A204.1 (cell line): ENCODE measurements at regions not wholly inside any gene's neighbourhood (a gene's known extent, or its start where the extent isn't known, plus 50 kb on each side); places are given as distances from the start of the nearest gene placed in this dataset.
"Not testable (repeated sequence)": the region's sequence is repeated elsewhere in the genome, so short reads cannot be mapped to it uniquely, and the experiment has no call there.

Experiments used
- FAIRE-seq: peaks from 2 replicates; lab custom pipeline; 2012; peaks lifted over from hg19 to GRCh38; lab: Jason Lieb, UNC

- no peak for FAIRE-seq
Observed at GRCh38 chr6:116982401-116982800, 105.4 kb downstream of the RFX6 start.

DNA sequence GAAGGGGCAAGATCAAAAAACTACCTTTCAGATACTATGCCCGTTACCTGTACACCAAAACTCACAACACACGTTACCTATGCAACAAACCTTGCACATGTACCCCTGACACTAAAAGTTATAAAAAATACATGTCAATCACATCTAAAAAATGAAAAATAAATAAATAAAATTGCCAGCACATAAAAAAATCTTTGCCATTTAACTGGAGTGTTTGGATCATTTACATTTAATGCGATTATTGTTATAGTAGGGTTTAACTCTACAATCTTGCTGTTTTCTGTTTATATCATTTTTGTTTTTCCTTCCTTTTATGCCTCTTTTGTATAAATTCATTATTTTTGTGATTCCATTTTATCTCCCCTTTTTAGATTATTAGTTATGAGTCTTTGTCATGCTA lies 106.3 kb downstream of the RFX6 start:
- FAIRE-seq: no peak

DNA sequence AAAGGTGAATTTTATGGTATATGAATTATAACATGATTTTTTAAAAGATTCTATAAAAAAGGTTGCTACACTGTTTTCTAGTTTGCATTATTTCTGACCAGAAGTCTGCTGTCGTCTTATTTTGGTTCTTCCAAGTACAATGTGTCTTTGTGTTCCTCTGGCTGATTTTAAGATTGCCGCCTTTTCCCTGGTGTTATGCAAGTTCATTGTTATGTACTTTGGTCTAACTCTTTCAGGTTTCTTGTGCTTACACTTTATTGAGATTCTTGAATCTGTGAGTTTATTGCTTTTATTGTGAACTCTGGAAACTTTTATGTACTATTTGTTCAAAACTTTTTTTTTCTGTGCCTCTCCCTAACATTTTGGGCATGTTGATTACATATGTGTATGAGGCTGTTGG lies 109.8 kb downstream of the RFX6 start:
- no peak for FAIRE-seq

- FAIRE-seq: no peak
Observed at GRCh38 chr6:116990679-116991078, 113.6 kb downstream of the RFX6 start.

GRCh38 chr6:116992546-116992945 lies 115.5 kb downstream of the RFX6 start:
- FAIRE-seq: no peak

DNA sequence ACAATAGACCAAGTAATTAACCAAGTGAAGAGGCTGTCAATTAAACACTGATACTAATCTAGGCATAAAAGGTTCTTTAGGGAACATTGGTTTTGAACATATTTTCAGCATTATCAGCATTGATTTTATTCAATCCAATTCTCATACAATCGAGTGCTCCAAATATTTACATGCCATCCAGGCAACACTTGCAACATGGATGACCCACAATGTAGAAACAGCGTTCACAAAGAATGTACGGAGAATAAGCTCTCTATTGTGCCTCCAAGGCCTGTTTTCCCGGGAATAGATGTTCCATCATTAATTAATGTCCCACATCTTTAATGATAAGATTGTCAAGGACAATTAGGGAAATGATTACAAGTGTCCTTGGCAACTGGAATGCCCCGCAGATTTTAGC lies 117.4 kb downstream of the RFX6 start:
- FAIRE-seq: no peak

DNA sequence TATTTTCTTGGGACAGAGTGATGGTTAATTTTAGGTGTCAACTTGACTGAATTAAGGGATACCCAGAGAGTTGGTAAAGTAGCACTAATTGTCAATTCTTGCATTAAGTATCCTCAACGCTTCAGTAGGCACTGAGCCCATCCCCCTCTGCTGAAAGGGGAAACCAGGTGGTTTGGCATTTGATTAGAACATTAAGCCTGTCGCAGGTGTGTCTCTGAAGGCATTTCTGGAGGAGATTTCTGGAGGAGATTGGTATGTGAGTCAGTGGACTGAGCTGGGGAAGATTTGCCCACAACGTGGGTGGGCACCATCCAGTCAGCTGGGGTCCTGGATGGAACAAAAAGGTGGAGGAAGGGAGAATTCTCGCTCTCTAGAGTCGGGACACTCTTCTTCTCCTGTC lies 119.8 kb downstream of the RFX6 start:
- no peak for FAIRE-seq

DNA sequence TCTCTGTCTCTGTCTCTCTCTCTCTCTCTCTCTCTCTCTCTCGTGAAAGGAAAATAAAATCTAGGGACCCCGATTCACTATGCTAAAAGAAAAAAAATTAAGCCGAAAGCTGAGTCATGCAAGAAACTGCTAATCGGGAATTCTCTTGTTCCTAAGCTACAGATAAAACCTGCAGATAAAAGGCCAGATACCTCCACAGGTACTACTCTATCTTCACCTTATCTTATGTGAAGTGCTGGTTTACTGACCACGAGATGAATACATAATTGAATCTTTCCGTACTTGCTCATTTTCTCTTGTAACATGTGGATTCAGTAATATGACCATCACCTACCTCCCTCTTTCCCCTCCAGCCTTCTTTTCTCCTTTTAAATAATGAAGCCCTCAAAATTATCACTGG lies 120.5 kb downstream of the RFX6 start:
- no peak for FAIRE-seq

GRCh38 chr6:117007659-117008058 lies 130.6 kb downstream of the RFX6 start:
- no peak for FAIRE-seq

GRCh38 chr6:117008618-117009017 lies 131.6 kb downstream of the RFX6 start:
- no peak for FAIRE-seq

- FAIRE-seq: not testable (repeated sequence)
Observed at GRCh38 chr6:117014641-117015473, 137.8 kb downstream of the RFX6 start.

- FAIRE-seq: not testable (repeated sequence)
Observed at GRCh38 chr6:117015474-117015804, 138.4 kb downstream of the RFX6 start.

DNA sequence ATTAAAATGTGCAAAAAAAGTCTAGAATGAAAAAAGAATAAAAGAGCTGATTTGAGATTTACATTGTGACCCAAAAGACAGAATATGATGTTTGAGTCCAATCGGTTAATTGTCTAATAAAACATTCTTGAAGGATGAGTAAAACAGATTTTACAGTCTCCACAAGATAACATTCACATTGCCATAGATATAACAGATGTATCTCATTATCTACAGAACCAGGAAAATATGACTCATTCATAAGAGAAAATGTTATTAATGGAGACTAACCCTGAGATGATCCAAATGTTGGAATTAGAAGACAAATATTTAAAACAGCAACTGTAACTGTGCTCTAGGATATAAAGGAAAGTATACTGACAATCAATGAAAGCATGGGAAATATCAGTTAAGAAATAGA lies 141.7 kb downstream of the RFX6 start:
- no peak for FAIRE-seq

DNA sequence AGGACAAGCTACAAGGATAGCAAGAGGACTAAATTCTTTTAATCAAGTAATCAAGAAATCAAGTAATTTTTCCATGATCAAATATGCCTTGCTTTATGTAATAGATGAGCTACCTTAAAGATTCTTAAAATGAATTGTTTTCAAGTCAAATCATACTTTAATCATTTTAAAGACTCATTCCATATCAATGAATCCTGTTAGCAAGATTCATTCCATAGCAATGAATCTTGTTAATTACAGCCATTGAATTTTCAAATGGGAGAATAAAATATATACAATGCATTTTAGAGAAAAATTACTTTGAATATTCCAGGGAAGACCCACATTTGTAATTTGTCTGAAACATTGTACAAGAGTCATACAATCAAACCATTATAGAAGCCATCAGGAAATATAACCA lies 145.7 kb downstream of the RFX6 start:
- FAIRE-seq: no peak

DNA sequence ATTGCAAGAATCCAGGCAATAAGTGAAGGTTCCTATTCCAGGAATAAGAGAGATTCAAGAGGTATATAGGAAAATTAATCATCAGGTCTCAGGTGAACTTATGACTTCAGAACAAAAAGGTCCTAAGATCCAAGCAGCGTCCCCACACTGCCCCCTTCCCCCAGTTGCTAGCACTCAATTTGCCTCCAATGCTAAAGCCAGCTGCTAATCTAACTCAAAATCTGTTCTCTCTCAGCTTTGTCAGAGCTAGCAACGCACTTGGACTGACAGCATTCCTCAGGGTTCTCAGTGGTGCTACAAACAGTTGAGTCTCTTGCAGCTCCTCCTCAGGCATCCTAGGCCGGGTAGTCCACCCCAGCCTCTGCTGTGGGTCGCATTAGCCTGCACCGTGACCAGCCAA lies 148.3 kb downstream of the RFX6 start:
- FAIRE-seq: no peak

DNA sequence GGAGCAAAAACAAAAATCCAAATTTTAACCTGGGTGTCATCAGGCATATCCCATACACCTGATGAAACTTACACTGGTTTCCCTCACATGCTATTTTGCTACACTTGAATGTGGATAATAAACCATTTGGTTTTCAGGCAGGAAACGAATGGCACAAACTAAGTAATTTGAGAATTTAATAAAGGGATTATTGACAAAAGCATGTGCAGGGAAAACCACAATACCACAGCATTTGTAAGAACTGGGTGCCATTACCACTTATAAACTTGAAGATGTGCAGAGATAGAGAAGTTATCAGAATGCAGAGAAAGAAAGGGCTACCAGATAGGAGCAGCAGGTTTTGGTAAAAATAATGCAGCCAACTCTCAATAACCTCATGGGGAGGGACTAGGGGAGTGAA lies 151.2 kb downstream of the RFX6 start:
- FAIRE-seq: no peak

- FAIRE-seq: no peak
Observed at GRCh38 chr6:117034547-117034946, 157.5 kb downstream of the RFX6 start.

DNA sequence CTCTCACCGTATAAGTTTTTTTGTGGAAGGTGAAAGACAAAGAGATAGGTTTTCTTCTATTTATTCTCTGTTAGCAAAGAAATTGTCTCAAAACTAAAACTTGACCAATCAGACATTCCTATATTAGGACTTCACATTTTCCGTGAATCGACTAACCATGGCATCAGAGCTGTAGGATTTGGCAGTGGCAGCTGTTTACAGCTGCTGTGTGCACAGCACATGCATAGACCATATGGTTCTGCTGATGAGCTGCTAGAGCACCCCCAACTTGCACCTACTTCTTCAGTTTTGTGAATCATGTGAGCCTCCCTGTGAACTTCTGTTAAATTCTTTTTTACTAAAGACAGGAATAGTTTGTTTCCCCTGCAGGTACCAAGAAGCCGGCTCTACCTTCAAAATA lies 157.9 kb downstream of the RFX6 start:
- FAIRE-seq: no peak

- no peak for FAIRE-seq
Observed at GRCh38 chr6:117050301-117050700, 173.3 kb downstream of the RFX6 start.

DNA sequence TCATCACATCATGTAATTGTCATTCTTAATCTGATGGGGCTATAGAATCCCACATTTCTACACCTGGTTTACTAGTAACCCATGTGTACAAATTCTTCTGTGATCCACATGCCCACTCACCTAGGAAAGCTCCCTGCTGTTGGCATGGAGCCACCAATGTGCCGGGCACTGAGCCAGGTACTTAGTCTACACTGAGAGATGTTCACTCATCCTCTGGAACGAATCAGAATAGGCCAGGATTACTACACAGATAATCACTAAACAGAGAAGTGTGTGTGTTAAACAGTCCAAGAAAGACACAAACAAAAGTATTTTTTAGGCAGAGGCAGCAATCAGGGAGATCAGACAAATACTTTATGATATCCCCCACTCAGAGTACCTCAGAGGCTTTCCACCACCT lies 193.2 kb upstream of the VGLL2 start:
- FAIRE-seq: no peak

- no peak for FAIRE-seq
Observed at GRCh38 chr6:117072781-117073180, 192.6 kb upstream of the VGLL2 start.

DNA sequence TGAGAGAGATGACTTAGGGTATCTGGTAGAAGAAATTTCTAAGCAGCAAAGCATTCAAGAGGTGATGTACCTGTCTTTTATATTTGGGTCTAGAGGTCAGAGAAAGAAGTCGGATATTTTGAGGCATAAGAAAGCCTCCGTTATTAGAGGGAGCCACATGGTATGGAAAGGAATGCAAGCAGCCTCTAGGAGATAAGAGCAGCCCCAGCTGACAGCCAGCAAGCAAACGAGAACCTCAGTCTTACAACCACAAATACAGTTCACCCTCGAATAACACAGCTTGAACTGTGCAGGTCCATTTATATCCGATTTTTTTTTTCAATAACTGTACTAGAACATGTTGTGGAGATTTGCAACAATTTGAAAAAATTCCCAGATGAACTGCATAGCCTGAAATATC lies 190.7 kb upstream of the VGLL2 start:
- FAIRE-seq: no peak

DNA sequence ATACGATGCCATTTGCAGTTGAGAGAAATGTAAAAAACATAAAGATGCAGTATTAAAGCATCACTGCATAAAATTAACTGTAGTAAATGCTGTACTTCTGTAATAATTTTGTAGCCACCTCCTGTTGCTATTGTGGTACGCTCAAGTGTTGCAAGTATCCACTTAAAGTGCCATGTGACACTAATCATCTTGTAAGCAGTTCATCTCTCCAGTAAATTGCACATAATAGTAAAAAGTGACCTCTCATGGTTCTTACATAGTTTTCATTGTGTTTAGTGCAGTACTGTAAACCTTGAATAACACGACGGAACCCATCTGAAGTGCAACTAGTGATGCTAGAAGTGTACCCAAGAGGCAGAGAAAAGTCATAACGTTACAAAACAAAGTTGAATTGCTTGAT lies 190.1 kb upstream of the VGLL2 start:
- FAIRE-seq: no peak

DNA sequence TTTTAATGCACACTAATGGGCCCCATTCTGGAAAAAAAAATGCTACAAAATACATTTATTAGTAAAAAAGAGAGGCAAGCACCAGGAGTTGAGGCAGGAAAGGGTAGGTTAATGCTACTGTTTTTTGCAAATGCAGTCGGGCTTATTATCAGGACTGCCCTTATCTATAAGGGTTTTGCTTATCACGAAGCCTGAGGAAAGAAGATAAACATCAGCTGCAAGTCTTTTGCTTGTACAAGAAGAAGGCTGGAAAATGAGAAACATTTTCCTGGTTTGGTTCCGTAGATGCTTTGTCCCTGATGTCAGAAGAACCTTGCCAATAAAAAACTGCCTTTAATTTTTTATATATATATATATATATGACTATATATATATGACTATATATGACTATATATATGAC lies 189.3 kb upstream of the VGLL2 start:
- FAIRE-seq: no peak

GRCh38 chr6:117077300-117077699 lies 188.1 kb upstream of the VGLL2 start:
- no peak for FAIRE-seq
